Tibial nerve (tissue), 3 donors: ENCODE measurements at regions not wholly inside any gene's neighbourhood (a gene's known extent, or its start where the extent isn't known, plus 50 kb on each side); places are given as distances from the start of the nearest gene placed in this dataset.

Experiments used
- CTCF ChIP-seq, 5 experiments: fragments of 200-600 bp in 3 of 5; fragments of 450-650 bp in 2 of 5; sonication (generic) in 3 of 5; IDR thresholded peaks; one replicate each; pipeline ENCODE4 v1.5.1; 2016 to 2019; ENCODE audit warnings: antibody characterized with exemption in 5 of 5, mild to moderate bottlenecking in 3 of 5, moderate library complexity in 2 of 5
- POLR2A ChIP-seq, 2 donors: fragments of 450-650 bp; IDR thresholded peaks; one replicate each; pipeline ENCODE4 v1.6.1; 2017; ENCODE audit warnings: antibody characterized with exemption in 2 of 2, mild to moderate bottlenecking in 2 of 2, moderate library complexity in 2 of 2

- no peak for TF ChIP-seq CTCF (IDR thresholded peaks at IDR 0.05)
- TF ChIP-seq POLR2A (IDR thresholded peaks at IDR 0.05) = no peak
Measured at GRCh38 chr5:166062719-166063118, 2228.7 kb upstream of the WWC1 start.
